Loucy (cell line): ENCODE measurements at regions not wholly inside any gene's neighbourhood (a gene's known extent, or its start where the extent isn't known, plus 50 kb on each side); places are given as distances from the start of the nearest gene placed in this dataset.

Experiments used
- EZH2phosphoT487 ChIP-seq: fragments of 200-600 bp; IDR thresholded peaks from 2 replicates; pipeline ENCODE4 v1.6.1; 2018; ENCODE audit warnings: antibody characterized with exemption, mild to moderate bottlenecking, moderate library complexity, borderline replicate concordance
- TF ChIP-seq, protein P1 (sequence below): fragments of 200-600 bp; sonication (generic); conservative IDR thresholded peaks from 2 replicates; pipeline ENCODE4 v1.5.1; 2014; ENCODE audit warnings: mild to moderate bottlenecking, antibody characterized with exemption, low read length

DNA sequence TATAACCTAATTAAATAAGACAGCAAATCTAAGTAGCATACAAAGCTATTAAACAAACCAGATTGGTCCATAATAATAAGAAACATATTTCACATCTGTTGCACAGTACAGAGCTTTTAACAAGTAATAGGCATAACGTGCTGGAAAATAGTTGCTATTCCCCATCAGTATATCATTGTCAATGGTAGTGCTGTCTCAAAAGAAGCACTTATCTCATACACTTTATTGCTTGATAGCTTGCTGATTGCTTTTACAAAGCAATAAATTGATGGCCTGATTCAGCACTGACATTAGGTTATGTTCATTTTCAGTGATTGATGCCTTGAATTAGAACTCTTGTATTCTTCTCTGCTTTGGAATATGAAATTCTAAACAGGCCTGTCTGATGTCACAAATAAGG, 641.7 kb downstream of the CBLN2 start:
- TF ChIP-seq, protein P1, sequence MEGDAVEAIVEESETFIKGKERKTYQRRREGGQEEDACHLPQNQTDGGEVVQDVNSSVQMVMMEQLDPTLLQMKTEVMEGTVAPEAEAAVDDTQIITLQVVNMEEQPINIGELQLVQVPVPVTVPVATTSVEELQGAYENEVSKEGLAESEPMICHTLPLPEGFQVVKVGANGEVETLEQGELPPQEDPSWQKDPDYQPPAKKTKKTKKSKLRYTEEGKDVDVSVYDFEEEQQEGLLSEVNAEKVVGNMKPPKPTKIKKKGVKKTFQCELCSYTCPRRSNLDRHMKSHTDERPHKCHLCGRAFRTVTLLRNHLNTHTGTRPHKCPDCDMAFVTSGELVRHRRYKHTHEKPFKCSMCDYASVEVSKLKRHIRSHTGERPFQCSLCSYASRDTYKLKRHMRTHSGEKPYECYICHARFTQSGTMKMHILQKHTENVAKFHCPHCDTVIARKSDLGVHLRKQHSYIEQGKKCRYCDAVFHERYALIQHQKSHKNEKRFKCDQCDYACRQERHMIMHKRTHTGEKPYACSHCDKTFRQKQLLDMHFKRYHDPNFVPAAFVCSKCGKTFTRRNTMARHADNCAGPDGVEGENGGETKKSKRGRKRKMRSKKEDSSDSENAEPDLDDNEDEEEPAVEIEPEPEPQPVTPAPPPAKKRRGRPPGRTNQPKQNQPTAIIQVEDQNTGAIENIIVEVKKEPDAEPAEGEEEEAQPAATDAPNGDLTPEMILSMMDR = no peak
- no peak for TF ChIP-seq EZH2phosphoT487
